Esophagus (tissue), 2 donors: ENCODE measurements at regions not wholly inside any gene's neighbourhood (a gene's known extent, or its start where the extent isn't known, plus 50 kb on each side); places are given as distances from the start of the nearest gene placed in this dataset.
"Not testable (repeated sequence)": the region's sequence is repeated elsewhere in the genome, so short reads cannot be mapped to it uniquely, and the experiment has no call there.

Source experiments
- H3K27ac ChIP-seq, 2 donors: one replicate each; pipeline ENCODE4 v1.5.1; 2013; ENCODE audit warnings: low read depth in 2 of 2, mild to moderate bottlenecking in 2 of 2, inconsistent platforms in 1 of 2, low read length in 1 of 2, moderate library complexity in 1 of 2
- H3K27me3 ChIP-seq, 2 donors: one replicate each; pipeline ENCODE4 v1.6.1; 2013; ENCODE audit warnings: low read length in 2 of 2, control low read depth in 1 of 2, mild to moderate bottlenecking in 1 of 2; ENCODE audit not compliant: insufficient read depth in 2 of 2, control insufficient read depth in 1 of 2
- H3K36me3 ChIP-seq, 2 donors: one replicate each; pipeline ENCODE4 v1.6.1; 2013; ENCODE audit warnings: low read length in 1 of 2; ENCODE audit not compliant: control insufficient read depth in 2 of 2, insufficient read depth in 2 of 2
- H3K4me1 ChIP-seq, 2 donors: one replicate each; pipeline ENCODE4 v1.6.1; 2013; ENCODE audit warnings: low read length in 1 of 2; ENCODE audit not compliant: control insufficient read depth in 2 of 2, insufficient read depth in 2 of 2
- H3K4me3 ChIP-seq, 2 donors: one replicate each; pipeline ENCODE4 v1.5.1; 2013; ENCODE audit warnings: low read length in 2 of 2, mild to moderate bottlenecking in 2 of 2, low read depth in 1 of 2, moderate library complexity in 1 of 2
- H3K9me3 ChIP-seq, 2 donors: one replicate each; pipeline ENCODE4 v1.6.1; 2013; ENCODE audit warnings: mild to moderate bottlenecking in 2 of 2, low read depth in 1 of 2, low read length in 1 of 2, moderate library complexity in 1 of 2; ENCODE audit not compliant: control insufficient read depth in 2 of 2, insufficient read depth in 1 of 2
- WGBS, 2 donors: extraction: QIAGEN DNeasy Blood & Tissue Kit; methylation state at CpG; one replicate each; pipeline ENCODE4 v1.1.7; 2013; 5-methylcytosine and 5-hydroxymethylcytosine counted together
- donor health status: healthy with polysubstance abuse.
- donor health status: Bipolar disorder and iron deficiency.

GRCh38 chr4:177242651-177243286 is 66.9 kb upstream of the NEIL3 start:
- H3K36me3 ChIP-seq, result no peaks in the 10 kb centered on the region
- H3K27me3 ChIP-seq, result no peaks in the 10 kb centered on the region
- no peaks in the 10 kb centered on the region for H3K9me3 ChIP-seq
- H3K27ac ChIP-seq, result no peak overlapping the region
- WGBS, 2 donors, result 88 to 91% methylated on average over 7 of the region's 7 CpGs
- H3K4me1 ChIP-seq, result no peaks in the 10 kb centered on the region
- no peak overlapping the region for H3K4me3 ChIP-seq

GRCh38 chr4:177246641-177247584 is 62.8 kb upstream of the NEIL3 start:
- no peaks in the 10 kb centered on the region for H3K27me3 ChIP-seq
- no peaks in the 10 kb centered on the region for H3K36me3 ChIP-seq
- H3K9me3 ChIP-seq, result no peaks in the 10 kb centered on the region
- H3K27ac ChIP-seq, result no peak overlapping the region
- H3K4me3 ChIP-seq, result no peak overlapping the region
- 68 to 69% methylated on average over 10 of the region's 10 CpGs for WGBS, 2 donors
- no peaks in the 10 kb centered on the region for H3K4me1 ChIP-seq

GRCh38 chr4:177250056-177250696 is 59.5 kb upstream of the NEIL3 start:
- WGBS, 2 donors, result 12 to 14% methylated on average over 15 of the region's 15 CpGs
- H3K9me3 ChIP-seq, result no peaks in the 10 kb centered on the region
- no peaks in the 10 kb centered on the region for H3K27me3 ChIP-seq
- H3K4me3 ChIP-seq, result no peak overlapping the region
- H3K4me1 ChIP-seq, result no peaks in the 10 kb centered on the region
- H3K27ac ChIP-seq, result no peak overlapping the region
- H3K36me3 ChIP-seq, result no peaks in the 10 kb centered on the region

GRCh38 chr4:177251237-177251636 is 58.4 kb upstream of the NEIL3 start:
- H3K4me1 ChIP-seq, result no peaks in the 10 kb centered on the region
- no peaks in the 10 kb centered on the region for H3K27me3 ChIP-seq
- H3K36me3 ChIP-seq, result no peaks in the 10 kb centered on the region
- 58 to 68% methylated on average over 7 of the region's 7 CpGs for WGBS, 2 donors
- H3K27ac ChIP-seq, result no peak overlapping the region
- H3K9me3 ChIP-seq, result no peaks in the 10 kb centered on the region
- H3K4me3 ChIP-seq, result no peak overlapping the region

- Histone ChIP-seq H3K27ac (no peak overlapping the region), H3K36me3 (no peaks in the 10 kb centered on the region), H3K4me1 (no peaks in the 10 kb centered on the region), H3K4me3 (no peak overlapping the region), H3K27me3 (no peaks in the 10 kb centered on the region), H3K9me3 (no peaks in the 10 kb centered on the region)
- WGBS, 2 donors, result 67 to 72% methylated on average over 2 of the region's 2 CpGs
Measured at GRCh38 chr4:177255359-177255758, 54.3 kb upstream of the NEIL3 start.

- H3K9me3 ChIP-seq, result no peaks in the 10 kb centered on the region
- H3K4me3 ChIP-seq, result no peak overlapping the region
- no peaks in the 10 kb centered on the region for H3K4me1 ChIP-seq
- H3K27me3 ChIP-seq, result no peaks in the 10 kb centered on the region
- 77 to 81% methylated on average over 6 of the region's 6 CpGs for WGBS, 2 donors
- no peaks in the 10 kb centered on the region for H3K36me3 ChIP-seq
- H3K27ac ChIP-seq, result no peak overlapping the region
Measured at GRCh38 chr4:177256950-177257349, 52.7 kb upstream of the NEIL3 start.

GRCh38 chr4:177259466-177259865 is 50.2 kb upstream of the NEIL3 start:
- WGBS, 2 donors, result 80 to 82% methylated on average over 2 of the region's 2 CpGs
- H3K36me3 ChIP-seq, H3K4me3 ChIP-seq, H3K27me3 ChIP-seq, H3K9me3 ChIP-seq, H3K27ac ChIP-seq, H3K4me1 ChIP-seq: not testable (repeated sequence)
